ENCODE measurements at regions not wholly inside any gene's neighbourhood (a gene's known extent, or its start where the extent isn't known, plus 50 kb on each side); places are given as distances from the start of the nearest gene placed in this dataset.

GRCh38 chr3:162863579-162863978, 1367.0 kb downstream of the OTOL1 start (continued):
- TF ChIP-seq ZSCAN18 (CRISPR knock-in tag; IDR thresholded peaks at IDR 0.05) (no peak), PRDM15 (CRISPR knock-in tag; IDR thresholded peaks at IDR 0.05) (no peak), TCF7 (CRISPR knock-in tag; IDR thresholded peaks at IDR 0.05; ENCODE audit: low read depth) (no peak), ZNF317 (CRISPR knock-in tag; IDR thresholded peaks at IDR 0.05; ENCODE audit: borderline replicate concordance, low read depth) (no peak), ZNF232 (CRISPR knock-in tag; IDR thresholded peaks at IDR 0.05) (no peak), ZNF423 (CRISPR knock-in tag; IDR thresholded peaks at IDR 0.05) (no peak)

GRCh38 chr3:162865466-162865865, 1368.9 kb downstream of the OTOL1 start:
- no peaks in the 10 kb centered on the region for H3K36me3 Mint-ChIP-seq
- no peaks in the 10 kb centered on the region for H3K4me1 Mint-ChIP-seq
- H3K27ac Mint-ChIP-seq: no peak overlapping the region
- POLR2A ChIA-PET: no interaction called here
- no peak overlapping the region for H3K4me3 Mint-ChIP-seq
- no peak for ATAC-seq
- DNase-seq (ENCODE audit: low spot score): no peak
- no peaks in the 10 kb centered on the region for H3K9me3 Mint-ChIP-seq
- no peaks in the 10 kb centered on the region for H3K27me3 Mint-ChIP-seq (ENCODE audit: low read depth)
- CTCF ChIA-PET: no interaction called here
- TF ChIP-seq GTF2I (CRISPR knock-in tag; conservative IDR thresholded peaks at IDR 0.05) (no peak), AFF4 (CRISPR knock-in tag; IDR thresholded peaks at IDR 0.05; ENCODE audit: borderline replicate concordance) (no peak), ATF2 (CRISPR knock-in tag; IDR thresholded peaks at IDR 0.05; ENCODE audit: borderline replicate concordance, low read depth) (no peak), ZNF416 (CRISPR knock-in tag; IDR thresholded peaks at IDR 0.05) (no peak), ZMAT4 (CRISPR knock-in tag; IDR thresholded peaks at IDR 0.05) (no peak), GRHL2 (CRISPR knock-in tag; IDR thresholded peaks at IDR 0.05; ENCODE audit: insufficient replicate concordance, severe bottlenecking) (no peak), ZNF232 (CRISPR knock-in tag; IDR thresholded peaks at IDR 0.05) (no peak), ELF4 (CRISPR knock-in tag; IDR thresholded peaks at IDR 0.05; ENCODE audit: low read depth) (no peak), MLX (CRISPR knock-in tag; IDR thresholded peaks at IDR 0.05) (no peak), KAT7 (CRISPR knock-in tag; IDR thresholded peaks at IDR 0.05; ENCODE audit: borderline replicate concordance) (no peak), MAX (CRISPR knock-in tag; IDR thresholded peaks at IDR 0.05) (no peak), PRDM15 (CRISPR knock-in tag; IDR thresholded peaks at IDR 0.05) (no peak), ATF6 (CRISPR knock-in tag; IDR thresholded peaks at IDR 0.05) (no peak), IRF2 (CRISPR knock-in tag; IDR thresholded peaks at IDR 0.05; ENCODE audit: borderline replicate concordance, low read depth) (no peak)

All from WTC11 (cell line).